ENCODE measurements at regions not wholly inside any gene's neighbourhood (a gene's known extent, or its start where the extent isn't known, plus 50 kb on each side); places are given as distances from the start of the nearest gene placed in this dataset.

DNA sequence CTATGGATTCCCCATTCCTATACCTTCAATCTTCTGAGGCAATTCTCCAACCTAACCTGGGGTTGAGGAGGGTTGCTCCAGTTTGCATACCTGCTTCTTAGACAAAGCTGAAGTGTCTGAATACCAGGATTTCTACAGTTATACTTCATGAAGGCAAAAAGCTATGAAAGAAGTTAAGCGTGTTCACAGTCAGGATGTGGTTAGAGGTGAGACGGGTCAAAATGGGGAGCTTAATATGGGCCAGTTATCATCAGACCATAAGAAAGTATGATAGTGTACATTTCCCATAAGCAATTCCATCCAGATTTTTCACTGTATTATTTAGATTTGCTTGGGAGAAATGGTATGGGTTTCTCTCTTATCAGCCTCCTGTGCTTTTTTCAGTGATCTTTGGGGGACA lies 156.9 kb upstream of the FER start:
- no peak for TF ChIP-seq CTCF (IDR thresholded peaks at IDR 0.05)
- no peak for TF ChIP-seq POLR2A (IDR thresholded peaks at IDR 0.05)

Measured in lower leg skin (tissue), 3 donors.